M059J (cell line): ENCODE measurements at regions not wholly inside any gene's neighbourhood (a gene's known extent, or its start where the extent isn't known, plus 50 kb on each side); places are given as distances from the start of the nearest gene placed in this dataset.
A peak's percentile ranks its signal among the peaks of the same experiment; 100 is the strongest.

Experiments
- DNase-seq: peaks from one replicate; pipeline ENCODE4 v3.0.0-alpha.2; 2012; ENCODE audit warnings: low read depth

- no peak for DNase-seq
Observed at GRCh38 chr4:17174751-17175150, 276.3 kb upstream of the LDB2 start.

- peak; percentile 76 for DNase-seq
Observed at GRCh38 chr4:17173300-17173699, 274.9 kb upstream of the LDB2 start.

- no peak for DNase-seq
Observed at GRCh38 chr4:17170131-17170530, 271.7 kb upstream of the LDB2 start.

- no peak for DNase-seq
Observed at GRCh38 chr4:17169699-17170098, 271.3 kb upstream of the LDB2 start.

- peak; percentile 95 for DNase-seq
Observed at GRCh38 chr4:17168571-17168970, 270.1 kb upstream of the LDB2 start.

GRCh38 chr4:17166954-17167353, 268.5 kb upstream of the LDB2 start:
- DNase-seq: peak; percentile 90

GRCh38 chr4:17165286-17165685, 266.8 kb upstream of the LDB2 start:
- DNase-seq: no peak

- DNase-seq: no peak
Observed at GRCh38 chr4:17164666-17165065, 266.2 kb upstream of the LDB2 start.

GRCh38 chr4:17163156-17163771, 264.8 kb upstream of the LDB2 start:
- DNase-seq: peak; percentile 27

- DNase-seq: no peak
Observed at GRCh38 chr4:17157304-17157703, 258.9 kb upstream of the LDB2 start.

GRCh38 chr4:17155486-17155885, 257.0 kb upstream of the LDB2 start:
- DNase-seq: no peak

- DNase-seq: no peak
Observed at GRCh38 chr4:17153572-17153971, 255.1 kb upstream of the LDB2 start.

- no peak for DNase-seq
Observed at GRCh38 chr4:17152941-17153540, 254.6 kb upstream of the LDB2 start.

- DNase-seq: peak; percentile 90
Observed at GRCh38 chr4:17142232-17142711, 243.8 kb upstream of the LDB2 start.

GRCh38 chr4:17138847-17139246, 240.4 kb upstream of the LDB2 start:
- DNase-seq: no peak

- no peak for DNase-seq
Observed at GRCh38 chr4:17134565-17134964, 236.1 kb upstream of the LDB2 start.

GRCh38 chr4:17134100-17134499, 235.7 kb upstream of the LDB2 start:
- no peak for DNase-seq

- DNase-seq: no peak
Observed at GRCh38 chr4:17132226-17132625, 233.8 kb upstream of the LDB2 start.

GRCh38 chr4:17128268-17128667, 229.8 kb upstream of the LDB2 start:
- DNase-seq: peak; percentile 29

- no peak for DNase-seq
Observed at GRCh38 chr4:17126321-17126966, 228.0 kb upstream of the LDB2 start.

- DNase-seq: no peak
Observed at GRCh38 chr4:17124767-17125166, 226.3 kb upstream of the LDB2 start.

- DNase-seq: no peak
Observed at GRCh38 chr4:17120761-17121160, 222.3 kb upstream of the LDB2 start.

GRCh38 chr4:17117746-17118145, 219.3 kb upstream of the LDB2 start:
- DNase-seq: peak; percentile 58
